A549 (cell line): ENCODE measurements at regions not wholly inside any gene's neighbourhood (a gene's known extent, or its start where the extent isn't known, plus 50 kb on each side); places are given as distances from the start of the nearest gene placed in this dataset.

Source experiments
- ATAC-seq, 2 experiments: fragments of 200-7000 bp in 1 of 2; fragments of >200 bp in 1 of 2; cut with Nextera tagmentation in 1 of 2; cut with Tn5 transposase in 1 of 2; 3 replicates each; pipeline versions ENCODE4 v1.8.0 to v1.9.1; 2018 to 2020; ENCODE audit warnings: mild to moderate bottlenecking in 1 of 2, moderate library complexity in 1 of 2
- CTCF ChIA-PET: fragments of 300-600 bp; sonication (Branson Sonifier 250); formaldehyde crosslinking; extraction: SDS; loops from one replicate; lab custom pipeline; 2021; ENCODE audit warnings: antibody characterized with exemption, inconsistent platforms; lab: Yijun Ruan, JAX
- POLR2A ChIA-PET: fragments of 350-600 bp; formaldehyde crosslinking; extraction: SDS; loops from one replicate; lab custom pipeline; 2021; ENCODE audit warnings: antibody characterized with exemption, inconsistent platforms; lab: Yijun Ruan, JAX
- DNase-seq, 2 experiments: peaks; one replicate each; pipeline versions ENCODE4 v3.0.0 to v3.0.0-alpha.2; 2011 to 2016; ENCODE audit warnings: low read depth in 1 of 2, low spot score in 1 of 2
- FAIRE-seq: peaks from 2 replicates; lab custom pipeline; 2011; peaks lifted over from hg19 to GRCh38; lab: Jason Lieb, UNC
- H3K27ac ChIP-seq, 2 experiments: fragments of >200 bp; sonication (Bioruptor Twin); formaldehyde crosslinking; 3 replicates each; pipeline ENCODE4 v1.5.1; 2016 to 2017
- H3K4me1 ChIP-seq: fragments of >200 bp; sonication (Bioruptor Twin); formaldehyde crosslinking; 3 replicates; pipeline ENCODE4 v1.6.1; 2016
- H3K4me2 ChIP-seq: fragments of >200 bp; sonication (Bioruptor Twin); formaldehyde crosslinking; 3 replicates; pipeline ENCODE4 v1.6.1; 2016
- H3K4me3 ChIP-seq: fragments of >200 bp; sonication (Bioruptor Twin); formaldehyde crosslinking; 3 replicates; pipeline ENCODE4 v1.5.1; 2016
- H3K9me3 ChIP-seq: fragments of >200 bp; sonication (Bioruptor Twin); formaldehyde crosslinking; 3 replicates; pipeline ENCODE4 v1.6.1; 2016
- CEBPB ChIP-seq, 2 experiments: fragments of >200 bp in 1 of 2; sonication (Bioruptor Twin) in 1 of 2; formaldehyde crosslinking in 1 of 2; IDR thresholded peaks; 2 replicates each; pipeline ENCODE4 v1.6.1; 2012 to 2016
- CHD2 ChIP-seq: fragments of 150-350 bp; IDR thresholded peaks from 2 replicates; pipeline ENCODE4 v1.6.1; 2014; ENCODE audit warnings: low read length; ENCODE audit not compliant: partially characterized antibody
- EHF ChIP-seq: fragments of 250-450 bp; sonication (Bioruptor Pico); IDR thresholded peaks from 2 replicates; pipeline ENCODE4 v1.5.0; 2020; ENCODE audit warnings: mild to moderate bottlenecking
- EHMT2 ChIP-seq: fragments of 200-600 bp; sonication (generic); IDR thresholded peaks from 2 replicates; pipeline ENCODE4 v1.6.1; 2016; ENCODE audit warnings: antibody characterized with exemption, low read depth, mild to moderate bottlenecking, moderate library complexity
- FOSL2 ChIP-seq, 2 experiments: fragments of 450-650 bp in 1 of 2; fragments of >200 bp in 1 of 2; sonication (Bioruptor Twin) in 1 of 2; formaldehyde crosslinking; IDR thresholded peaks; 2 replicates each; pipeline versions ENCODE4 v1.5.0 to v1.6.1; 2016 to 2020; ENCODE audit warnings: mild to moderate bottlenecking in 1 of 2, moderate library complexity in 1 of 2
- HOXA7 ChIP-seq: fragments of 250-450 bp; sonication (Bioruptor Pico); IDR thresholded peaks from 2 replicates; pipeline ENCODE4 v1.5.0; 2020; ENCODE audit warnings: mild to moderate bottlenecking, moderate library complexity
- HOXB5 ChIP-seq: fragments of 250-450 bp; sonication (Bioruptor Pico); IDR thresholded peaks from 2 replicates; pipeline ENCODE4 v1.5.0; 2020; ENCODE audit warnings: mild to moderate bottlenecking, moderate library complexity
- JUNB ChIP-seq: fragments of >200 bp; sonication (Bioruptor Twin); formaldehyde crosslinking; IDR thresholded peaks from 2 replicates; pipeline ENCODE4 v1.6.1; 2016
- KDM5A ChIP-seq: fragments of 200-600 bp; sonication (generic); IDR thresholded peaks from 2 replicates; pipeline ENCODE4 v1.6.1; 2016; ENCODE audit warnings: antibody characterized with exemption, mild to moderate bottlenecking
- NPAS2 ChIP-seq: fragments of 250-450 bp; sonication (Bioruptor Pico); IDR thresholded peaks from 2 replicates; pipeline ENCODE4 v1.8.0; 2022; ENCODE audit warnings: mild to moderate bottlenecking, moderate library complexity, borderline replicate concordance
- PHF8 ChIP-seq: fragments of 200-600 bp; sonication (generic); IDR thresholded peaks from 2 replicates; pipeline ENCODE4 v1.6.1; 2016; ENCODE audit warnings: low read depth, mild to moderate bottlenecking, antibody characterized with exemption, moderate library complexity, borderline replicate concordance
- RFX5 ChIP-seq: fragments of 450-650 bp; IDR thresholded peaks from 2 replicates; pipeline ENCODE4 v1.7.1; 2014; ENCODE audit warnings: antibody characterized with exemption, mild to moderate bottlenecking, moderate library complexity
- RNF2 ChIP-seq: fragments of 200-600 bp; sonication (generic); IDR thresholded peaks from 2 replicates; pipeline ENCODE4 v1.6.1; 2016; ENCODE audit warnings: low read depth, mild to moderate bottlenecking, antibody characterized with exemption, moderate library complexity, borderline replicate concordance
- SMC3 ChIP-seq: fragments of >200 bp; sonication (Bioruptor Twin); formaldehyde crosslinking; IDR thresholded peaks from 3 replicates; pipeline ENCODE4 v1.6.1; 2018; ENCODE audit warnings: inconsistent platforms
- SREBF2 ChIP-seq: fragments of 450-650 bp; IDR thresholded peaks from 2 replicates; pipeline ENCODE4 v1.6.1; 2014; ENCODE audit warnings: mild to moderate bottlenecking, moderate library complexity
- ZC3H11A ChIP-seq: fragments of 450-650 bp; IDR thresholded peaks from 2 replicates; pipeline ENCODE4 v1.6.1; 2014; ENCODE audit warnings: antibody characterized with exemption, mild to moderate bottlenecking
- WGBS: methylation state at CpG from one replicate; pipeline ENCODE4 v1.1.6; 2017; ENCODE audit errors: missing lambda C conversion rate; 5-methylcytosine and 5-hydroxymethylcytosine counted together
- TF ChIP-seq, protein P1 (sequence below): fragments of 250-450 bp; sonication (Bioruptor Pico); IDR thresholded peaks from 2 replicates; pipeline ENCODE4 v1.5.0; 2020; ENCODE audit warnings: low read depth, mild to moderate bottlenecking, moderate library complexity
- TF ChIP-seq, protein P2 (sequence below): fragments of 250-450 bp; sonication (Bioruptor Pico); IDR thresholded peaks from 2 replicates; pipeline ENCODE4 v1.5.0; 2021; ENCODE audit warnings: mild to moderate bottlenecking, moderate library complexity, borderline replicate concordance
- TF ChIP-seq, protein P3 (sequence below): fragments of 450-650 bp; IDR thresholded peaks from 2 replicates; pipeline ENCODE4 v1.6.1; 2014; ENCODE audit warnings: antibody characterized with exemption
- TF ChIP-seq, protein P4 (sequence below): fragments of 150-350 bp; IDR thresholded peaks from 2 replicates; pipeline ENCODE4 v1.6.1; 2014; ENCODE audit warnings: low read depth, mild to moderate bottlenecking, low read length

DNA sequence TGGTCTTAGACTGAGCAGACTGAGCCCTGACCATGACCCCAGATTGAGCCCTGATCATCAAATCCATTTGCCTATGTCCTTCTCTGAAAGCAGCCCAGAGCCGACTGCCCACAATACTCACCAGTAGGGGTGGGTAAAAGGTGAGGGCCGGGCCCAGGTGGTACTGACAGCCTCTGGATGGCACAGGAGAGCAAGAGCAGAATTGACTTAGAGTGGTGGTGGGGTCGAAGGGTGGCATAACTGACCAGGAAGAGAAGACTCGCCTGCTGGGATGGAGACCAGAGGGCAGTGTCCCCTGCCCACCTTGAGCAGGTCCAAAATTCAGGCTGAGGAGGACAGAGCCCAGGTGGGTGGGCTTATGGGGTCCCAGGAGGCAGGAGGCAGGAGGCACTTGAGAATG, 161.3 kb upstream of the POU3F1 start:
- ATAC-seq (no peak; a peak in 1 of 6 replicates), FAIRE-seq (no peak), DNase-seq (no peak)
- TF ChIP-seq, protein P1, sequence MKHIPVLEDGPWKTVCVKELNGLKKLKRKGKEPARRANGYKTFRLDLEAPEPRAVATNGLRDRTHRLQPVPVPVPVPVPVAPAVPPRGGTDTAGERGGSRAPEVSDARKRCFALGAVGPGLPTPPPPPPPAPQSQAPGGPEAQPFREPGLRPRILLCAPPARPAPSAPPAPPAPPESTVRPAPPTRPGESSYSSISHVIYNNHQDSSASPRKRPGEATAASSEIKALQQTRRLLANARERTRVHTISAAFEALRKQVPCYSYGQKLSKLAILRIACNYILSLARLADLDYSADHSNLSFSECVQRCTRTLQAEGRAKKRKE: no peak
- TF ChIP-seq FOSL2 (IDR thresholded peaks at IDR 0.05): no peak
- no peak for TF ChIP-seq FOSL2 (CRISPR knock-in tag; IDR thresholded peaks at IDR 0.05)
- no peak for TF ChIP-seq HOXA7 (CRISPR knock-in tag)
- TF ChIP-seq EHF: no peak
- no peak for TF ChIP-seq CHD2
- no peak for TF ChIP-seq HOXB5 (CRISPR knock-in tag)
- TF ChIP-seq, protein P2, sequence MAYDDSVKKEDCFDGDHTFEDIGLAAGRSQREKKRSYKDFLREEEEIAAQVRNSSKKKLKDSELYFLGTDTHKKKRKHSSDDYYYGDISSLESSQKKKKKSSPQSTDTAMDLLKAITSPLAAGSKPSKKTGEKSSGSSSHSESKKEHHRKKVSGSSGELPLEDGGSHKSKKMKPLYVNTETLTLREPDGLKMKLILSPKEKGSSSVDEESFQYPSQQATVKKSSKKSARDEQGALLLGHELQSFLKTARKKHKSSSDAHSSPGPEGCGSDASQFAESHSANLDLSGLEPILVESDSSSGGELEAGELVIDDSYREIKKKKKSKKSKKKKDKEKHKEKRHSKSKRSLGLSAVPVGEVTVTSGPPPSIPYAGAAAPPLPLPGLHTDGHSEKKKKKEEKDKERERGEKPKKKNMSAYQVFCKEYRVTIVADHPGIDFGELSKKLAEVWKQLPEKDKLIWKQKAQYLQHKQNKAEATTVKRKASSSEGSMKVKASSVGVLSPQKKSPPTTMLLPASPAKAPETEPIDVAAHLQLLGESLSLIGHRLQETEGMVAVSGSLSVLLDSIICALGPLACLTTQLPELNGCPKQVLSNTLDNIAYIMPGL (CRISPR knock-in tag): no peak
- TF ChIP-seq, protein P3, sequence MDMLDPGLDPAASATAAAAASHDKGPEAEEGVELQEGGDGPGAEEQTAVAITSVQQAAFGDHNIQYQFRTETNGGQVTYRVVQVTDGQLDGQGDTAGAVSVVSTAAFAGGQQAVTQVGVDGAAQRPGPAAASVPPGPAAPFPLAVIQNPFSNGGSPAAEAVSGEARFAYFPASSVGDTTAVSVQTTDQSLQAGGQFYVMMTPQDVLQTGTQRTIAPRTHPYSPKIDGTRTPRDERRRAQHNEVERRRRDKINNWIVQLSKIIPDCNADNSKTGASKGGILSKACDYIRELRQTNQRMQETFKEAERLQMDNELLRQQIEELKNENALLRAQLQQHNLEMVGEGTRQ: no peak
- Histone ChIP-seq H3K4me3 (no peak overlapping the region), H3K4me2 (no peak overlapping the region), H3K27ac (no peak overlapping the region), H3K9me3 (no peaks in the 10 kb centered on the region), H3K4me1 (no peaks in the 10 kb centered on the region)
- WGBS: 11% methylated on average over 3 of the region's 4 CpGs
- ChIA-PET POLR2A (no interaction called here), CTCF (no interaction called here)

DNA sequence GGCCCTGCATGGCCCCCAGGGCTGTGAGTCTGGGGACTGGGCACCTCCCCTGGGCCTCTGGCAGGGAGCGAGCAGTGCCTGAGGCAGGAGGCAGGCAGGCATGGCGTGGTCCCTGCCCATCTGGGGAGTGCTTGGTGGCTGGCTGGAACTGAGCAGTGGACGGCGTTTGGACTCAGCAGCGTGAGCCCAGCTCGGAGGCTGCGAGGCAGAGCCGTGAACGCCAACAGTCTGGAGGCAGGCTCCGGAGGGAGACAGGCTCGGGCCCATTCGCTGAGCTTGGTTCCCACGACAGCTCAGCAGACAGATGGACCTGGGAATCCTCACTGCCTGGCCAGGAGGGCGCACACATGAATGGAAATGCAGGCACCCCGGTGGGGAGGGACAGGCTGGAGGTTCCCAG, 160.7 kb upstream of the POU3F1 start:
- Histone ChIP-seq H3K4me2 (no peak overlapping the region), H3K4me1 (no peaks in the 10 kb centered on the region), H3K9me3 (no peaks in the 10 kb centered on the region), H3K4me3 (no peak overlapping the region), H3K27ac (no peak overlapping the region)
- WGBS: 90% methylated on average over 2 of the region's 15 CpGs
- ChIA-PET CTCF (interaction anchor here (0.5 kb wide), 1 partner anchor 21 kb away, joined by 3 read pairs; no protein-coding TSS in a partner anchor), POLR2A (no interaction called here)
- TF ChIP-seq CEBPB (IDR thresholded peaks at IDR 0.05): no peak
- TF ChIP-seq EHMT2: no peak
- no peak for TF ChIP-seq PHF8
- no peak for TF ChIP-seq SMC3
- TF ChIP-seq NPAS2 (CRISPR knock-in tag): no peak
- TF ChIP-seq KDM5A: no peak
- ATAC-seq: no peak
- DNase-seq: no peak
- no peak for FAIRE-seq

DNA sequence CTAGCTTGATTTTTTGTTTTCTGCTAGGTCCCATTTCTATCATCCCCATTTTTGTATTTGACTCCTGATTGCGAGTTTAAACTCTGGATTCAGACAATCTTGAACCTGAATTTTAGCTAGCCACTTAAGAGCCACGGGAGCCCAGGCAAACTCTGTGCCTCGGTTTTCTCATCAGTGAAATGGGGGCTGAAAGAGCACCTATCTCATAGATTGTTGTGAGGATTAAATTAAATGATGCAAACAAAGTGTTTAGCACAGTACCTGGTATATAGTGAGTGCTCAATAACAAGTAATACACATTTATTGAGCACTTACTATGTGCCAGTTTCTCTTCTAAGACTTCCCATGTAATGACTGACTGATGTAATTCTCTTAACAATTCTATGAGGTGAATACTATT, 158.1 kb upstream of the POU3F1 start:
- ATAC-seq (no peak), FAIRE-seq (no peak), DNase-seq (no peak)
- Histone ChIP-seq H3K9me3 (no peaks in the 10 kb centered on the region), H3K4me3 (no peak overlapping the region), H3K27ac (no peak overlapping the region), H3K4me2 (no peak overlapping the region), H3K4me1 (no peaks in the 10 kb centered on the region)
- TF ChIP-seq ZC3H11A: no peak
- no peak for TF ChIP-seq CHD2
- TF ChIP-seq, protein P1: no peak
- TF ChIP-seq RFX5: no peak
- TF ChIP-seq SREBF2: no peak
- no peak for TF ChIP-seq RNF2
- TF ChIP-seq JUNB: no peak
- TF ChIP-seq, protein P4, sequence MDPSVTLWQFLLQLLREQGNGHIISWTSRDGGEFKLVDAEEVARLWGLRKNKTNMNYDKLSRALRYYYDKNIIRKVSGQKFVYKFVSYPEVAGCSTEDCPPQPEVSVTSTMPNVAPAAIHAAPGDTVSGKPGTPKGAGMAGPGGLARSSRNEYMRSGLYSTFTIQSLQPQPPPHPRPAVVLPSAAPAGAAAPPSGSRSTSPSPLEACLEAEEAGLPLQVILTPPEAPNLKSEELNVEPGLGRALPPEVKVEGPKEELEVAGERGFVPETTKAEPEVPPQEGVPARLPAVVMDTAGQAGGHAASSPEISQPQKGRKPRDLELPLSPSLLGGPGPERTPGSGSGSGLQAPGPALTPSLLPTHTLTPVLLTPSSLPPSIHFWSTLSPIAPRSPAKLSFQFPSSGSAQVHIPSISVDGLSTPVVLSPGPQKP: no peak
- 0% methylated on average over 3 of the region's 3 CpGs for WGBS
- POLR2A ChIA-PET: no interaction called here
- CTCF ChIA-PET: no interaction called here
